ENCODE measurements at regions not wholly inside any gene's neighbourhood (a gene's known extent, or its start where the extent isn't known, plus 50 kb on each side); places are given as distances from the start of the nearest gene placed in this dataset.

GRCh38 chr12:132406493-132407450, 77.4 kb upstream of the GALNT9 start:
- DNase-seq = no peak

GRCh38 chr12:132405742-132406251, 76.4 kb upstream of the GALNT9 start:
- DNase-seq = no peak

DNA sequence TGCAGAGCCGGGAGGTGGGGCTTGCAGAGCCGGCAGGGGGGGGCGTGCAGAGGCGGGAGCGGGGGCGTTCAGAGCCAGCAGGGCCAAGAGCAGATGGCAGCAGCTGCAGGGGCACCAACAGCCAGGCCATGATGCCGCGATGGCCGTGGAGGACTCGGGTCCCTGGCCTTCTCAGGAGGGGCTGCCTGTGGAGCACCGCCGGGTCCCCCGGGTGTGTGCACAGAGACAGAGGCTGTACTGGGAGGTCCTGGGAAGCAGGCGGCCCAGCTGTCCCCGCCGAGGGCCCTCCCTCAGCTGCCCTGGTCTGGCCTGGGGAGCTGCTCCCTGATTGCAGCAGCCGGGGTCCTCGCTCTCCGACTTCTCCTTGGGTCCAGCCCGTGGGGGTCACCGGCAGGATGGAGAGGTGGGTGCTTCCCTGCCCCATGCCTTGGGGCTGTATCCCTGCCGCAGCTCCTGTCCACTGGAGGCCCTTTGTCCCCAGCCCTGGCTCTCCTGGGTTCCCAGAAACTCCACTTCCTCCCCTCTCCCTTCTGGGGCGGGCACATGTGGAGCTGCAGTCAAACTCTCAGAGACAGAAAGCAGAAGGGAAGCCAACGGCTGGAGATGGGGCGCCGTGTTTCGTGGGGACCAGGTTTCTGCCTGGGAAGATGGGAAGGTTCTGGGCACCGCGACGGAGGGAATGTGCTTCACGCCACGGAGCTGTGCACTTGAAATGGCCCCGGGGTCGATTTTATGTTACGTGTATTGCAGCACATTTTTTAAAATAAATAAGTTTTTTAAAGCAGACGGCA, 75.8 kb upstream of the GALNT9 start:
- DNase-seq = no peak

DNA sequence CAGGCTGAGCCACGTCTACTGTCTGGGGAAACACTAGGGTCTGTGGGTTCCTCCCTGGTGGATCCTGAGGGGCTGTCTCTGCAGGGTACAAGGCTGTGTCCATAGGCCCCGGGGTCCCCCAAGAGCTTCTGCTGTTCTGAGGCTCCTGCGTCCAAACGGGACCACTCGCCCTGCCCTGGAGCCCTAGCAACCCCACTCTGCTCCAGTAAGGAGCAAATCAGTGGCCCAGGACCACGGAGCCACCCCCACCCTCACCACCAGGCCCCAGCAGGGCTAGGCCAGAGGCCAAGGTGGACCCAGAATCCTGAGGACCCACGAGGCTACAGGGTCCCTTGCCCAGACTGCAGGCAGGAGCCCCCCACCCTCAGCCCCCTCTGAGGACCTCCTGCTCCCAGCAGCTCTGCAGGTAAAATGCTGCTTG, 75.1 kb upstream of the GALNT9 start:
- DNase-seq = no peak

- no peak for DNase-seq
These were observed 74.4 kb upstream of the GALNT9 start for GRCh38 chr12:132403636-132404434.

- no peak for DNase-seq
These were observed 73.5 kb upstream of the GALNT9 start for GRCh38 chr12:132402831-132403416.

DNA sequence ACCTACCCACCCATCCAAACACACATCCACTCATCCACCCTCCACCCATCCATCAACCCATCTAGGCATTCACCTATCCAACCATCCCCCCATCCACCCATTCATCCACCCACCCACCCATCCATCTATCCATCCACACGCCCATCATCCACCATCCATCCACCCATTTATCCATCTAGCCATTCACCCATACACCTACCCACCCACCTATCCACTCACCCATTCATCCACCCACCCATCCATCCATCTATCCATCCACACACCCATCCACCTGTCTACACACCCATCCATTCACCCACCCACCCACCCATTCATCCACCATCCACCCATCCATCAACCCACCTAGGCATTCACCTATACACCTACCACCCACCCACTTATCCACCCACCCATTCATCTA, 72.6 kb upstream of the GALNT9 start:
- DNase-seq = no peak

GRCh38 chr12:132400011-132400641, 70.7 kb upstream of the GALNT9 start:
- DNase-seq = no peak

DNA sequence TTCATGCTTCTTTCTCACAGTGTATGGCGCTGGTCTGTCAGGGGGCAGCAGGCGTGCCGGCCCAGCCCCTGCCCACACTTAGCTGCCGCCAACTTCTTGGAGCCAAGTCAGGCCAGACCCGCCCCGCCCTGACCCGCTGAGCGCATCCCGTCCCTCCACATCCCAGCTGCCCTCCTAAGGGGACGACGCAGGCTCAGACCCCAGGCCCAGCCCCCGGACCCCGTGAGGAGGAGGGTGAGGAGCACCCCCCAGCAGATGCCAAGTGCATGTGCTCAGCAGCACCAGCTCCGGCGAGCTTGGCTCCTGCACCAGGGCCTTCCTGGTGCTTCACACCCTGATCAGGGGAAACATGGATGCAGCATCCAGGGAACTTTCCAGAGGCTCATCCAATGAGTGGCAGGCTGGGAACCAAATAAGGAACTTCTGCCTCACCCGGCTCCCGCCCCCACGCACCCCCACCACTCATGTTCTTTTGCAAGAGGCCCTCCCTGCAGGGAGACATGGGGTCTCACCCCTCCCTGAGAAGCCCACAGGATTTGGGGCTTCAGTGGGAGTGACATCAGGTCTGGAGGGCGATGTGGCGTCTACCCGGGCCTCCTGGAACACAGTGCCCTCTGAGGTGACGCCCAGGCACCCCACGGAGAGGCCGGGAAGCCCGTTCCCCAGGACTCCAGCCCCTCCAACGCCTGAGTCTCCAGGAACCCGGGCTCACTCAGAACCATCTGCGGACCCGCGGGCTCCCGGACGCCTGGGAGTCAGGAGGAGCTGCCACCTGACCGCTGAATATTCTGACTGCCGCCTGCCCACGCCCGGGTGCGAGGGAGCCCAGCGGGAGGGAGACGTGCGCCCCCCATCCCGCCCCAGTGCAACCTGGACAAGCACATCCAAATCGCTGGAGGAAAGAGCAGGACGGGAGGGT, 70.0 kb upstream of the GALNT9 start:
- no peak for DNase-seq

GRCh38 chr12:132398386-132398991, 69.1 kb upstream of the GALNT9 start:
- no peak for DNase-seq

DNA sequence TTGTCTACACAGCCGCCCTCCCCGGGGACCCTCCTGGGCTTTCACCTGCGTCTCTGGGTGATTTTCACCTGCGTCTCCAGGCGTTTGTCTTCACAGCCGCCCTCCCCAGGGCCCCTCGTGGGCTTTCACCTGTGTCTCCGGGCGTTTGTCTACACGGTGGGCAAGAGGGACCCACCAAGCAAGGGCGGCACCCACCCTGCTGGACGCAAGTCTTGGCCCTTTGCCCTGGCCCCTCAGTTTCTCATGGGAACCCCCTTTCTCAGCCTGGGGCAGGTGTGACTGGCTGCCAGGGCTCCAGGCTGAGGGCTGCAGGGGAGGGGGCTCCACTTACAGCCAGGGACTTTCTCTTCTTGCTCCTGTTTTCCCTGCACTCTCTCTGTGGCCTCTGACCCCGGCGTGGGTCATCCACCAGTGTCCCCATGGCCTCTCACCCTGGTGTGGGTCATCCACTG, 68.6 kb upstream of the GALNT9 start:
- DNase-seq = no peak

DNA sequence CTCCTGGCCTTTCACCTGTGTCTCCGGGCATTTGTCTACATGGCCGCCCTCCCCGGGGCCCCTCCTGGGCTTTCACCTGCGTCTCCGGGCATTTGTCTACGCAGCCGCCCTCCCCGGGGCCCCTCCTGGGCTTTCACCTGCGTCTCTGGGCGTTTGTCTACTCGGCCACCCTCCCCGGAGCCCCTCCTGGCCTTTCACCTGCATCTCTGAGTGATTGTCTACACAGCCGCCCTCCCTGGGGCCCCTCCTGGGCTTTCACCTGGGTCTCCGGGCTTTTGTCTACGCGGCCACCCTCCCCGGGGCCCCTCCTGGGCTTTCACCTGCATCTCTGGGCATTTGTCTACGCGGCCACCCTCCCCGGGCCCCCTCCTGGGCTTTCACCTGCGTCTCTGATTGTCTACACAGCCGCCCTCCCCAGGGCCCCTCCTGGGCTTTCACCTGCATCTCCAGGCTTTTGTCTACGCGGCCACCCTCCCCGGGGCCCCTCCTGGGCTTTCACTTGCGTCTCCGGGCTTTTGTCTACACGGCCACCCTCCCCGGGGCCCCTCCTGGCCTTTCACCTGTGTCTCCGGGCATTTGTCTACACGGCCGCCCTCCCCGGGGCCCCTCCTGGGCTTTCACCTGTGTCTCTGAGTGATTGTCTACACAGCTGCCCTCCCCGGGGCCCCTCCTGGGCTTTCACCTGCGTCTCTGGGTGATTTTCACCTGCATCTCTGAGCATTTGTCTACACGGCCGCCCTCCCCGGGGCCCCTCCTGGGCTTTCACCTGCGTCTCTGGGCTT, 68.0 kb upstream of the GALNT9 start:
- no peak for DNase-seq

DNA sequence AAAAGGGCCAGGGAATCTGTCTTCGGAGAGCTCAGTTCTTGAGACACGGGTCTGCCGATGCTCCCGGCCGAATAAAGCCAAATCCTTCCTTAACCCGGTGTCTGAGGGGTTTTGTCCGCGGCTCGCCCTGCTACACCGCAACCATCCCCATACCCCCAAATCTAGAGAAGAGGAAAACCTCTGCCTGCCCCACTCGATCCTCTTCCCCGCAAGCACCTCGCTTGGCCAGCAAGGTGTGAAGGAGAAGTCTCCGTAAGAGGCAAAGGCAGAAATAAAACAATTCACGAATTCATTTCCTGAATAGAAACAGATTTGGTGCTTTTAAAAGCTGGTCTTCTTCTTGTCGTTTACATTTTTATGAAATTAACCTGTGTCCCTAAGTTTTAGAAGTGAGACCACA, 67.3 kb upstream of the GALNT9 start:
- DNase-seq = no peak

DNA sequence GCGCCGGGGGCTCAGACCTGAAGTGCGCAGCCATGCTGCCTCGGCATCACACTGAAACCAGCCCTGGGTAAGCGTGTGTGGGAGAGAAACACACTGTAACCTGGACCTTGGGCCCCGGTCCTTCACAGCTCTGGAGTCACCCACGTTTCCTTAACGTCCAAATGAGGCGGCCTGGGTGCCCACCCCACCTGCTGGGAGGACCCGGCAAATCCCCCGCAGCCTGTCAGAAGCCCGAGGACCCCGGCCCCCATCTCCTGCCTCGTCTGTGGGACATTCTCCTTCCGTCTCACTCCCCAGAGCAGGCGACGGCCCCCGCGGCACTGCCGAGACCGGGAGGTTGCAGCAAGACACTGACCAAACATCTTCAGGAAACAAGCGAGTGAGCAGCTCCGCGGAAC, 66.5 kb upstream of the GALNT9 start:
- no peak for DNase-seq

DNA sequence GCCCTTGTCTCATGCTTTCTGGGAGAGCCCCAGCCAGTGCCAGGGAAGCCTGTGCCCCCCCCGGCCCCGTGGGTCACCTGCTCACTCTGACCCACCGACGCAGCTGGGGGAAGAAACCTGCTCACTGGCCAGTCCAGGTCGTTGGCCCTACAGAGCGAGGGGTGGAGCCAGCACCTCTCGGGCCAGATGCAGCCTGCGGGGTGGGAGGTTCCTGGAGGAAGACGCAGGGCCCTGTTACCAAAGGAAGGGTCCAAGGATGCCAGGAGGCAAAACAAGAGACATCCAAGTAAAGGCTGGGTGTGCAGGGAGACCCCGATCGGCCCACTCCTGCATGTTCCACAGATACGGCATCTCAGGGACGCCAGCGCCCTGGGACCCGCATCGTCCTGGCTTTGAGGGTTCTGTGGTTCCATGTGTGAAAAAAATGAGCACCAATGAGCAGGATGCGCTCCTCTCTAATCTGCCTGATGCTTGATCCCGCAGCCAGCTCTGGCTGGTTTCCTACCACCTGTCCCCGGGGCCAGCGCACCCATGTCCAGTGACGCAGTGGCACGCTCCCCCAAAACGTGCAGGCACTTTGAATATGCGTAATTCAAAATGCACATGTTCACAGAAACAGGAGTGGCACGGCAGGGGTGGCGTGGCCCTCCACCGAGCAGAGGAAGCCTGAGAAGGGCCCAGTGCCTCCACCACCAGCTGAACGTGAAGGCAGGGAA, 66.0 kb upstream of the GALNT9 start:
- no peak for DNase-seq

- DNase-seq = no peak
These were observed 64.9 kb upstream of the GALNT9 start for GRCh38 chr12:132393991-132394949.

GRCh38 chr12:132393245-132393795, 63.9 kb upstream of the GALNT9 start:
- DNase-seq = no peak
